ENCODE measurements at regions not wholly inside any gene's neighbourhood (a gene's known extent, or its start where the extent isn't known, plus 50 kb on each side); places are given as distances from the start of the nearest gene placed in this dataset.

DNA sequence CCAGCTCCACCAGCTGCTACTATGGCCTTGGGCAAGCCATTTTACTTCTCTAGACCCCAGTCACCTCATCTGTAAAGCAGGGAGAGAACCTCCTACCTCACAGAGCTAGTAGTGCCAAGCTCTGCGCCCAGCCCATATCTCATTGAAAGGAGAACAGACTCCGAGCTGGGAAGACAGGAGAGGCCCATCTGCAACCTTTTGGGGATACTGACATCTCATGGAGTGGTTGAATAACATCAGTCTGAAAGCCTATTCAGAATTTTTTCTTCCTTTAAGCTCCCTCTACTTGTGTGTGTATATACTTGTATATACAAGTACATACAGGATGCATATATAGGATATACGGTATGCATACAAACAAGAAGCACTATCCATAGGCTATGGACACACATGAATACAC, 279.5 kb upstream of the POU3F1 start:
- no peaks in the 10 kb centered on the region for H4K20me1 ChIP-seq (ENCODE audit: low read depth)
- H3K4me2 ChIP-seq: no peak overlapping the region
- no peak overlapping the region for H3K4me3 Mint-ChIP-seq
- peaks cover 3% of the 10 kb centered on the region for H3K9me3 Mint-ChIP-seq
- no peaks in the 10 kb centered on the region for H3K9me3 ChIP-seq (ENCODE audit: low read depth)
- H3K9ac ChIP-seq: no peak overlapping the region
- no peak overlapping the region for H3K4me3 ChIP-seq
- DNase-seq (ENCODE audit: low spot score): no peak
- H3K27me3 ChIP-seq: no peaks in the 10 kb centered on the region
- H3K4me1 Mint-ChIP-seq: peaks cover 5% of the 10 kb centered on the region
- no peaks in the 10 kb centered on the region for H3K79me2 ChIP-seq (ENCODE audit: low read depth)
- no peaks in the 10 kb centered on the region for H3F3A ChIP-seq (ENCODE audit: low read depth)
- no peak overlapping the region for H2AFZ ChIP-seq (replicated peaks)
- TF ChIP-seq EZH2 (IDR thresholded peaks at IDR 0.05) (no peak), EZH2phosphoT487 (IDR thresholded peaks at IDR 0.05) (no peak)
- TF ChIP-seq, protein P1, sequence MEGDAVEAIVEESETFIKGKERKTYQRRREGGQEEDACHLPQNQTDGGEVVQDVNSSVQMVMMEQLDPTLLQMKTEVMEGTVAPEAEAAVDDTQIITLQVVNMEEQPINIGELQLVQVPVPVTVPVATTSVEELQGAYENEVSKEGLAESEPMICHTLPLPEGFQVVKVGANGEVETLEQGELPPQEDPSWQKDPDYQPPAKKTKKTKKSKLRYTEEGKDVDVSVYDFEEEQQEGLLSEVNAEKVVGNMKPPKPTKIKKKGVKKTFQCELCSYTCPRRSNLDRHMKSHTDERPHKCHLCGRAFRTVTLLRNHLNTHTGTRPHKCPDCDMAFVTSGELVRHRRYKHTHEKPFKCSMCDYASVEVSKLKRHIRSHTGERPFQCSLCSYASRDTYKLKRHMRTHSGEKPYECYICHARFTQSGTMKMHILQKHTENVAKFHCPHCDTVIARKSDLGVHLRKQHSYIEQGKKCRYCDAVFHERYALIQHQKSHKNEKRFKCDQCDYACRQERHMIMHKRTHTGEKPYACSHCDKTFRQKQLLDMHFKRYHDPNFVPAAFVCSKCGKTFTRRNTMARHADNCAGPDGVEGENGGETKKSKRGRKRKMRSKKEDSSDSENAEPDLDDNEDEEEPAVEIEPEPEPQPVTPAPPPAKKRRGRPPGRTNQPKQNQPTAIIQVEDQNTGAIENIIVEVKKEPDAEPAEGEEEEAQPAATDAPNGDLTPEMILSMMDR (IDR thresholded peaks at IDR 0.05): no peak
- no peaks in the 10 kb centered on the region for H3K36me3 ChIP-seq
- no peaks in the 10 kb centered on the region for H3K36me3 Mint-ChIP-seq
- H3K4me1 ChIP-seq: no peaks in the 10 kb centered on the region
- H3K27me3 Mint-ChIP-seq (ENCODE audit: insufficient read depth, low read depth): peaks cover 4% of the 10 kb centered on the region
- H3K27ac Mint-ChIP-seq: no peak overlapping the region
- no peak overlapping the region for H3K27ac ChIP-seq

DNA sequence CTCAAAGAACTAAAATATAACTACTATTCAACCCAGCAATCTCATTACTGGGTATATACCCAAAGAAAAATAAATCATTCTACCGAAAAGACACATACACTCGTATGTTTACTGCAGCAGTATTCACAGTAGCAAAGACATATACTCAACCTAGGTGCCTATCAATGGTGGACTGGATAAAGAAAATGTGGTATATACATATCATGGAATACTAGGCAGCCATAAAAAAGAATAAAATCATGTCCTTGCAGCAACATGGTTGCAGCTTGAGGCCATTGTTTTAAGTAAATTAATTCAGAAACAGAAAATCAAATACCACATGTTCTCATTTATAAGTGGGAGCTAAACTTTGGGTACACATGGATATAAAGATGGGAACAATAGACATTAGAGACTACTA, 266.2 kb upstream of the POU3F1 start:
- Mint-ChIP-seq H3K4me3 (no peak overlapping the region), H3K4me1 (no peaks in the 10 kb centered on the region), H3K27ac (no peak overlapping the region), H3K9me3 (peaks cover 12% of the 10 kb centered on the region), H3K36me3 (no peaks in the 10 kb centered on the region), H3K27me3 (ENCODE audit: insufficient read depth, low read depth) (peaks cover 5% of the 10 kb centered on the region)
- Histone ChIP-seq H3K4me3 (no peak overlapping the region), H3F3A (ENCODE audit: low read depth) (no peaks in the 10 kb centered on the region), H2AFZ (replicated peaks) (no peak overlapping the region), H3K9ac (no peak overlapping the region), H3K36me3 (no peaks in the 10 kb centered on the region), H3K4me1 (no peaks in the 10 kb centered on the region), H3K9me3 (ENCODE audit: low read depth) (no peaks in the 10 kb centered on the region), H3K79me2 (ENCODE audit: low read depth) (no peaks in the 10 kb centered on the region), H4K20me1 (ENCODE audit: low read depth) (no peaks in the 10 kb centered on the region), H3K27me3 (no peaks in the 10 kb centered on the region), H3K27ac (no peak overlapping the region), H3K4me2 (no peak overlapping the region)
- TF ChIP-seq, protein P1 (IDR thresholded peaks at IDR 0.05): no peak
- no peak for TF ChIP-seq EZH2 (IDR thresholded peaks at IDR 0.05)
- no peak for TF ChIP-seq EZH2phosphoT487 (IDR thresholded peaks at IDR 0.05)
- no peak for DNase-seq (ENCODE audit: low spot score)

DNA sequence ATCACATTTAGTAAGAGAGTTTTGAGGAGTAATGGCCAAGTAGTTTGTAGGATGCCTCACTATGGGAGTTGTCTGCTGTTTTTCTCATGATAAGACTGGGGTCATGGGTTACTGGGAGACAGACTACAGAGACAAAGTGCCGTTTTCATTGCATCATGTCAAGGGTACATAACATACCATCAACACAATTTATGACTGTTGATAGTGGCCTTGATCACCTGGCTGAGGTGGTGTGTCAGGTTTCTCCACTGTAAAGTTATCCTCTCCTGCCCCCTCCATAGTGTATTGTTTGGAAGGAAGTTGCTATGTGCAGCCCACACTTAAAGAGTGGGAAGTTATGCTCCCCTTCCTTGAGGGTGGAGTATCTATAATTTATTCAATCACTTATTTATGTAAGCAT, 263.5 kb upstream of the POU3F1 start:
- Histone ChIP-seq H3K36me3 (no peaks in the 10 kb centered on the region), H3K9me3 (ENCODE audit: low read depth) (no peaks in the 10 kb centered on the region), H3F3A (ENCODE audit: low read depth) (no peaks in the 10 kb centered on the region), H3K4me2 (no peak overlapping the region), H3K9ac (no peak overlapping the region), H2AFZ (replicated peaks) (no peak overlapping the region), H3K79me2 (ENCODE audit: low read depth) (no peaks in the 10 kb centered on the region), H3K27ac (no peak overlapping the region), H3K4me3 (no peak overlapping the region), H4K20me1 (ENCODE audit: low read depth) (no peaks in the 10 kb centered on the region), H3K4me1 (no peaks in the 10 kb centered on the region), H3K27me3 (no peaks in the 10 kb centered on the region)
- Mint-ChIP-seq H3K4me1 (no peaks in the 10 kb centered on the region), H3K27me3 (ENCODE audit: insufficient read depth, low read depth) (peaks cover 5% of the 10 kb centered on the region), H3K27ac (no peak overlapping the region), H3K4me3 (no peak overlapping the region), H3K9me3 (peaks cover 12% of the 10 kb centered on the region), H3K36me3 (no peaks in the 10 kb centered on the region)
- no peak for DNase-seq (ENCODE audit: low spot score)
- TF ChIP-seq EZH2 (IDR thresholded peaks at IDR 0.05) (no peak), EZH2phosphoT487 (IDR thresholded peaks at IDR 0.05) (no peak)
- TF ChIP-seq, protein P1 (IDR thresholded peaks at IDR 0.05): no peak
